IMR-90 (cell line): ENCODE measurements at regions not wholly inside any gene's neighbourhood (a gene's known extent, or its start where the extent isn't known, plus 50 kb on each side); places are given as distances from the start of the nearest gene placed in this dataset.
A peak's percentile ranks its signal among the peaks of the same experiment; 100 is the strongest.

Source experiments
- ATAC-seq: fragments of 200-7000 bp; cut with Tn5 transposase; 2 replicates; pipeline ENCODE4 v1.9.1; 2020; ENCODE audit warnings: low read depth, mild to moderate bottlenecking, moderate library complexity
- BruUV-seq: library from RNA; stranded (reverse); fragments of 400-500 nt; replicated peaks from 2 replicates; lab custom pipeline; 2021; lab: Mats Ljungman, UMichigan
- CTCF ChIA-PET: fragments of 300-600 bp; formaldehyde crosslinking; extraction: SDS; loops from one replicate; lab custom pipeline; 2021; ENCODE audit warnings: antibody characterized with exemption; lab: Yijun Ruan, JAX
- POLR2A ChIA-PET: fragments of 300-600 bp; sonication (Branson Sonifier 250); formaldehyde crosslinking; loops from one replicate; lab custom pipeline; 2022; ENCODE audit warnings: antibody characterized with exemption; ENCODE audit not compliant: unreplicated experiment; lab: Charles Lee
- DNase-seq: peaks from one replicate; pipeline ENCODE4 v3.0.0; 2013
- H2AFZ ChIP-seq: replicated peaks from 2 replicates; pipeline ENCODE3; 2013; ENCODE audit warnings: low read length, mild to moderate bottlenecking; ENCODE audit not compliant: poor library complexity
- H2AK5ac ChIP-seq: 2 replicates; pipeline ENCODE4 v1.6.1; 2013; ENCODE audit warnings: low read depth, low read length, inconsistent platforms
- H2AK9ac ChIP-seq: replicated peaks from 2 replicates; pipeline ENCODE3; 2013; ENCODE audit warnings: mild to moderate bottlenecking, low read depth, low read length, moderate library complexity; ENCODE audit not compliant: poor library complexity
- H2BK120ac ChIP-seq: 2 replicates; pipeline ENCODE4 v1.6.1; 2013; ENCODE audit warnings: low read depth, low read length, inconsistent platforms
- H2BK15ac ChIP-seq: 3 replicates; pipeline ENCODE4 v1.6.1; 2013; ENCODE audit warnings: low read depth, low read length, inconsistent platforms
- H2BK20ac ChIP-seq: 2 replicates; pipeline ENCODE4 v1.6.1; 2013; ENCODE audit warnings: low read depth, mild to moderate bottlenecking, inconsistent platforms, low read length, moderate library complexity
- H2BK5ac ChIP-seq: 2 replicates; pipeline ENCODE4 v1.6.1; 2013; ENCODE audit warnings: mild to moderate bottlenecking, low read depth, low read length, inconsistent platforms; ENCODE audit not compliant: poor library complexity, severe bottlenecking
- H3K14ac ChIP-seq: replicated peaks from 2 replicates; pipeline ENCODE4 v1.6.1; 2013; ENCODE audit warnings: low read depth, low read length, inconsistent platforms
- H3K18ac ChIP-seq: 2 replicates; pipeline ENCODE4 v1.6.1; 2013; ENCODE audit warnings: low read depth, low read length, control low read depth
- H3K23ac ChIP-seq: 2 replicates; pipeline ENCODE4 v1.6.1; 2013; ENCODE audit warnings: low read depth, low read length, inconsistent platforms
- H3K27ac ChIP-seq: 2 replicates; pipeline ENCODE4 v1.5.1; 2013; ENCODE audit warnings: mild to moderate bottlenecking, control low read depth, low read length; ENCODE audit not compliant: insufficient read depth
- H3K27me3 ChIP-seq: 2 replicates; pipeline ENCODE4 v1.6.1; 2013; ENCODE audit warnings: low read length; ENCODE audit not compliant: control insufficient read depth, insufficient read depth
- H3K36me3 ChIP-seq: 2 replicates; pipeline ENCODE4 v1.6.1; 2013; ENCODE audit warnings: low read length, mixed read lengths; ENCODE audit not compliant: control insufficient read depth, insufficient read depth
- H3K4ac ChIP-seq: 2 replicates; pipeline ENCODE4 v1.6.1; 2013; ENCODE audit warnings: low read depth, low read length, inconsistent platforms
- H3K4me1 ChIP-seq: 2 replicates; pipeline ENCODE4 v1.6.1; 2013; ENCODE audit warnings: low read length, mixed read lengths; ENCODE audit not compliant: control insufficient read depth, insufficient read depth
- H3K4me2 ChIP-seq: 2 replicates; pipeline ENCODE4 v1.6.1; 2013; ENCODE audit warnings: low read depth, mild to moderate bottlenecking, control low read depth, low read length, moderate library complexity
- H3K4me3 ChIP-seq: 2 replicates; pipeline ENCODE4 v1.5.1; 2013; ENCODE audit warnings: low read depth, mild to moderate bottlenecking, control low read depth, low read length, moderate library complexity; ENCODE audit not compliant: insufficient read depth
- H3K56ac ChIP-seq: 2 replicates; pipeline ENCODE4 v1.6.1; 2013; ENCODE audit warnings: low read length, inconsistent platforms; ENCODE audit not compliant: insufficient read depth; ENCODE audit errors: extremely low read depth
- H3K79me1 ChIP-seq, 2 experiments: 2 replicates each; pipeline ENCODE4 v1.6.1; 2013; ENCODE audit warnings: low read length in 2 of 2, inconsistent platforms in 1 of 2, low read depth in 1 of 2
- H3K9ac ChIP-seq: 2 replicates; pipeline ENCODE4 v1.6.1; 2013; ENCODE audit warnings: low read depth, low read length, control low read depth
- H3K9me1 ChIP-seq: 2 replicates; pipeline ENCODE4 v1.6.1; 2013; ENCODE audit warnings: low read length, inconsistent platforms; ENCODE audit not compliant: insufficient read depth
- H3K9me3 ChIP-seq: 2 replicates; pipeline ENCODE4 v1.6.1; 2013; ENCODE audit warnings: low read length; ENCODE audit not compliant: control insufficient read depth, insufficient read depth
- H4K20me1 ChIP-seq: 2 replicates; pipeline ENCODE4 v1.6.1; 2013; ENCODE audit warnings: low read length, inconsistent platforms; ENCODE audit not compliant: insufficient read depth
- H4K5ac ChIP-seq: 2 replicates; pipeline ENCODE4 v1.6.1; 2013; ENCODE audit warnings: mild to moderate bottlenecking, low read depth, low read length, control low read depth
- H4K8ac ChIP-seq, 2 experiments: 2 replicates each; pipeline ENCODE4 v1.6.1; 2013; ENCODE audit warnings: low read depth in 2 of 2, low read length in 2 of 2, control low read depth in 1 of 2, inconsistent platforms in 1 of 2
- H4K91ac ChIP-seq: 2 replicates; pipeline ENCODE4 v1.6.1; 2013; ENCODE audit warnings: low read depth, low read length, inconsistent platforms; ENCODE audit not compliant: insufficient read depth
- CHD1 ChIP-seq: IDR thresholded peaks from 2 replicates; pipeline ENCODE4 v1.6.1; 2012; ENCODE audit warnings: low read depth, low read length, improper control_type of control experiment
- MAFK ChIP-seq: IDR thresholded peaks from 2 replicates; pipeline ENCODE4 v1.6.1; 2012; ENCODE audit warnings: low read depth, low read length, improper control_type of control experiment
- POLR2A ChIP-seq: IDR thresholded peaks from 2 replicates; pipeline ENCODE4 v1.6.1; 2012; ENCODE audit warnings: mild to moderate bottlenecking, low read depth, low read length
- RCOR1 ChIP-seq: IDR thresholded peaks from 2 replicates; pipeline ENCODE4 v1.6.1; 2012; ENCODE audit warnings: mild to moderate bottlenecking, low read length, improper control_type of control experiment; ENCODE audit not compliant: insufficient replicate concordance
- WGBS, 2 experiments: methylation state at CpG; one replicate each; pipeline versions ENCODE4 v1.1.5 to v1.1.7; 2013; ENCODE audit warnings: missing lambda C conversion rate in 2 of 2; ENCODE audit not compliant: insufficient read length in 1 of 2; ENCODE audit errors: extremely low coverage in 2 of 2; 5-methylcytosine and 5-hydroxymethylcytosine counted together
- dilution Hi-C: fragments of 300-500 bp; cut with HindIII; formaldehyde crosslinking; loops from one replicate; pipeline ENCODE4 v1.14.3; 2018; ENCODE audit warnings: low sequenced_read_pairs; ENCODE audit not compliant: unreplicated experiment
- in situ Hi-C: fragments of 300-500 bp; cut with MboI; formaldehyde crosslinking; loops from 3 replicates; pipeline ENCODE4 v1.14.3; 2019; ENCODE audit warnings: low sequenced_read_pairs, inconsistent platforms, mixed read lengths
- intact Hi-C: fragments of 100-400 bp; cut with micrococcal nuclease; formaldehyde crosslinking; loops from 2 replicates; pipeline ENCODE4 v1.10.0; 2022

DNA sequence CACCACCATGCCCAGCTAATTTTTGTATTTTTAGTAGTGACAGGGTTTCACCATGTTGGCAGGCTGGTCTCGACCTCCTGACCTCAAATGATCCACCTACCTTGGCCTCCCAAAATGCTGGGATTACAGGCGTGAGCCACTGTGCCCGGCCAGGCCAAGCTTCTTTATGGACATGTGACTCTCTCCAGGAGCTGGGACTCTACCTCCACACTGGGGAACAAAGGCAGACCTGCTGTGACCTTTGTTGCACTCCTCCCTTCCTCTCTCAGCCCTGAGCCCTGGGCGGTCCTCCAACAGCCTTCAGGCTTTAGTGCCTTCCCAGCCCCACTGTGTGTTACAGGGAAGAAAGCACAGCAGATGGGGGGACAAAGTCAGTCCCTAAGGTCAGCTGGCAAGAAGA lies 55.0 kb upstream of the DUSP5 start:
- Histone ChIP-seq H3K4me1 (peaks cover 11% of the 10 kb centered on the region), H4K20me1 (no peaks in the 10 kb centered on the region), H3K23ac (no peak overlapping the region), H2AFZ (no peak overlapping the region), H2BK20ac (no peak overlapping the region), H3K9me1 (peaks cover 20% of the 10 kb centered on the region), H3K9ac (no peak overlapping the region), H2AK5ac (0 out of 2 replicates have a peak overlapping the region, but pooled peaks have one; percentile 66), H2BK5ac (no peak overlapping the region), H4K91ac (no peak overlapping the region; the same call in 1 of the 2 replicates), H2BK15ac (no peak overlapping the region), H3K4me2 (no peak overlapping the region), H3K56ac (no peak overlapping the region), H3K9me3 (no peaks in the 10 kb centered on the region), H4K8ac (no peak overlapping the region), H3K36me3 (no peaks in the 10 kb centered on the region), H3K14ac (no peak overlapping the region), H3K27ac (no peak overlapping the region), H2BK120ac (no peak overlapping the region), H3K4me3 (no peak overlapping the region), H3K27me3 (no peaks in the 10 kb centered on the region), H3K4ac (peak overlapping the region; percentile 5; the same call in 1 of the 2 replicates), H3K79me1 (peaks cover 0 to 12% of the 10 kb centered on the region in 2 experiments; a peak in 2 of 4 replicates), H4K5ac (no peak overlapping the region), H2AK9ac (no peak overlapping the region), H3K18ac (no peak overlapping the region)
- TF ChIP-seq POLR2A (no peak), RCOR1 (no peak), MAFK (no peak), CHD1 (no peak)
- dilution Hi-C loops: no loop called here
- in situ Hi-C loops: no loop called here
- DNase-seq (no peak), ATAC-seq (no peak)
- BruUV-seq: no TSS peak
- intact Hi-C loops: no loop called here
- WGBS, 2 experiments: 82% methylated on average over 2 of the region's 4 CpGs; no CpG with 5 or more reads in 1 of the 2 experiments
- ChIA-PET POLR2A (no interaction called here), CTCF (no interaction called here)
